OCI-LY1 (cell line): ENCODE measurements at regions not wholly inside any gene's neighbourhood (a gene's known extent, or its start where the extent isn't known, plus 50 kb on each side); places are given as distances from the start of the nearest gene placed in this dataset.

Experiments
- H2AFZ ChIP-seq: fragments of 200-600 bp; sonication (generic), shearing (Covaris generic); 2 replicates; pipeline ENCODE4 v1.6.0; 2014; ENCODE audit warnings: antibody characterized with exemption, mild to moderate bottlenecking, low read length
- H3F3A ChIP-seq: fragments of 200-600 bp; sonication (generic), shearing (Covaris generic); 2 replicates; pipeline ENCODE4 v1.6.0; 2014; ENCODE audit warnings: mild to moderate bottlenecking, antibody characterized with exemption, low read length, moderate library complexity; ENCODE audit not compliant: insufficient read depth
- H3K27ac ChIP-seq: fragments of 200-600 bp; sonication (generic); 2 replicates; pipeline ENCODE4 v1.5.1; 2014; ENCODE audit warnings: low read length, mixed run types, mild to moderate bottlenecking, low read depth; ENCODE audit not compliant: poor library complexity, severe bottlenecking
- H3K27me3 ChIP-seq: fragments of 200-600 bp; sonication (generic); 2 replicates; pipeline ENCODE4 v1.6.0; 2014; ENCODE audit warnings: antibody characterized with exemption, mild to moderate bottlenecking, low read length, moderate library complexity; ENCODE audit not compliant: insufficient read depth
- H3K36me3 ChIP-seq: fragments of 200-600 bp; sonication (generic); 2 replicates; pipeline ENCODE4 v1.6.1; 2014; ENCODE audit warnings: mild to moderate bottlenecking, antibody characterized with exemption, low read length, moderate library complexity, mixed read lengths; ENCODE audit not compliant: insufficient read depth
- H3K4me1 ChIP-seq: fragments of 200-600 bp; sonication (generic); 2 replicates; pipeline ENCODE4 v1.5.1; 2014; ENCODE audit warnings: mild to moderate bottlenecking, low read length, moderate library complexity; ENCODE audit not compliant: insufficient read depth, severe bottlenecking
- H3K4me2 ChIP-seq: fragments of 200-600 bp; sonication (generic), shearing (Covaris generic); 2 replicates; pipeline ENCODE4 v1.6.1; 2014; ENCODE audit warnings: low read length
- H3K4me3 ChIP-seq: fragments of 200-600 bp; sonication (generic); 2 replicates; pipeline ENCODE4 v1.5.1; 2014; ENCODE audit warnings: low read length, low read depth, mild to moderate bottlenecking, mixed read lengths; ENCODE audit not compliant: poor library complexity, severe bottlenecking
- H3K79me2 ChIP-seq: fragments of 200-600 bp; shearing (Covaris generic); 2 replicates; pipeline ENCODE4 v1.6.1; 2016; ENCODE audit warnings: mixed run types, low read length, mixed read lengths; ENCODE audit not compliant: insufficient read depth
- H3K9ac ChIP-seq: fragments of 200-600 bp; sonication (generic), shearing (Covaris generic); 2 replicates; pipeline ENCODE4 v1.6.1; 2014; ENCODE audit warnings: mild to moderate bottlenecking, low read length, mixed read lengths
- H3K9me2 ChIP-seq: fragments of 200-600 bp; sonication (generic), shearing (Covaris generic); 2 replicates; pipeline ENCODE4 v1.6.1; 2014; ENCODE audit warnings: low read depth, mild to moderate bottlenecking, low read length, mixed read lengths
- H3K9me3 ChIP-seq: fragments of 200-600 bp; shearing (Covaris generic); 2 replicates; pipeline ENCODE4 v1.6.1; 2014; ENCODE audit warnings: low read length, mixed read lengths
- H4K20me1 ChIP-seq: fragments of 200-600 bp; sonication (generic), shearing (Covaris generic); 2 replicates; pipeline ENCODE4 v1.6.0; 2016; ENCODE audit warnings: mild to moderate bottlenecking, low read length; ENCODE audit not compliant: insufficient read depth
- EZH2 ChIP-seq: fragments of 200-600 bp; sonication (generic), shearing (Covaris generic); IDR thresholded peaks from 2 replicates; pipeline ENCODE4 v1.8.0; 2017; ENCODE audit warnings: borderline replicate concordance, mixed run types, mild to moderate bottlenecking, antibody characterized with exemption, low read length, moderate library complexity, mixed read lengths
- TF ChIP-seq, protein P1 (sequence below): fragments of 200-600 bp; sonication (generic), shearing (Covaris generic); IDR thresholded peaks from 2 replicates; pipeline ENCODE4 v1.5.1; 2017; ENCODE audit warnings: mild to moderate bottlenecking, antibody characterized with exemption, low read length, moderate library complexity, mixed read lengths

DNA sequence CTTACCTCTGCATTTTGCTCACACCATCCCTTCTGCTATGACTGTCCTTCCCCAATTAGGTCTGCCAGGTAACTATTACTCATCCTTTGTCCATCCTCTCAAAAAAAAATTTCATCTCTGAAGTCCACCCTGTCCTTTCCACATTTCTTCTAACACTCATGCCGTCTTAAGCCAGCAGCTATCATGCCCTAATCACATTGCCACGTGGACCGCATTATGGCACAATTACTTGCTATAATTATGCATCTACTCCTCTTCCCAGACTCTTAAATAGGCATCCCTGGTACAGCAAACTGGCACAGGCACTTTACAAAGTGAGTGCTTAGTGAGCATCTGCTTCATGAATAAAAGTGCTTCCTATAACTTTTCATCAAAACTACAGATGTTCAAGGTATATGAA lies 295.4 kb upstream of the ESRRG start:
- Histone ChIP-seq H4K20me1 (no peaks in the 10 kb centered on the region), H2AFZ (no peak overlapping the region), H3K79me2 (no peaks in the 10 kb centered on the region), H3K9me2 (no peaks in the 10 kb centered on the region), H3K36me3 (no peaks in the 10 kb centered on the region), H3K4me1 (no peaks in the 10 kb centered on the region), H3K9me3 (no peaks in the 10 kb centered on the region), H3K27ac (no peak overlapping the region), H3K4me2 (no peak overlapping the region), H3K4me3 (no peak overlapping the region), H3K9ac (no peak overlapping the region), H3K27me3 (no peaks in the 10 kb centered on the region), H3F3A (no peaks in the 10 kb centered on the region)
- TF ChIP-seq, protein P1, sequence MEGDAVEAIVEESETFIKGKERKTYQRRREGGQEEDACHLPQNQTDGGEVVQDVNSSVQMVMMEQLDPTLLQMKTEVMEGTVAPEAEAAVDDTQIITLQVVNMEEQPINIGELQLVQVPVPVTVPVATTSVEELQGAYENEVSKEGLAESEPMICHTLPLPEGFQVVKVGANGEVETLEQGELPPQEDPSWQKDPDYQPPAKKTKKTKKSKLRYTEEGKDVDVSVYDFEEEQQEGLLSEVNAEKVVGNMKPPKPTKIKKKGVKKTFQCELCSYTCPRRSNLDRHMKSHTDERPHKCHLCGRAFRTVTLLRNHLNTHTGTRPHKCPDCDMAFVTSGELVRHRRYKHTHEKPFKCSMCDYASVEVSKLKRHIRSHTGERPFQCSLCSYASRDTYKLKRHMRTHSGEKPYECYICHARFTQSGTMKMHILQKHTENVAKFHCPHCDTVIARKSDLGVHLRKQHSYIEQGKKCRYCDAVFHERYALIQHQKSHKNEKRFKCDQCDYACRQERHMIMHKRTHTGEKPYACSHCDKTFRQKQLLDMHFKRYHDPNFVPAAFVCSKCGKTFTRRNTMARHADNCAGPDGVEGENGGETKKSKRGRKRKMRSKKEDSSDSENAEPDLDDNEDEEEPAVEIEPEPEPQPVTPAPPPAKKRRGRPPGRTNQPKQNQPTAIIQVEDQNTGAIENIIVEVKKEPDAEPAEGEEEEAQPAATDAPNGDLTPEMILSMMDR, result no peak
- TF ChIP-seq EZH2, result no peak

DNA sequence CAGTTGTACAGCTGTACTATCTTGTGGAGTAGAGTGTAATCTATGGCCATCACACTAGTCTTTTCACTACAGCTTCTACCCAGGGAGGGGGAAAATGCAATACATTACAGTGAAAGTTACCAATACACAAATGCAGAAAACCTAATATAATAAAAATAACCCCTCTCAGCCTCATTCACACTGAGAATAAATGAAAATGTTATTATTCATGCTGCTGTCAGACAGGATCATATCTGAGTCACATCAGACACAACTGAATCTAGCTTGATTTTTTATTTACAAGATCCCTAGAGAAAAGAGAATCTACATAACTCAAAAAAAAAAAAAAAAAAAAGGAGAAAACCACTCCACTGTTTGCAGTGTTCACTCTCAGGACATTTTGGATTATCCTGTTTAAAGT lies 293.9 kb upstream of the ESRRG start:
- no peaks in the 10 kb centered on the region for H3K27me3 ChIP-seq
- H3K9ac ChIP-seq, result no peak overlapping the region
- H3K36me3 ChIP-seq, result no peaks in the 10 kb centered on the region
- no peak overlapping the region for H2AFZ ChIP-seq
- no peaks in the 10 kb centered on the region for H3K9me3 ChIP-seq
- H3K27ac ChIP-seq, result no peak overlapping the region
- H3K4me3 ChIP-seq, result no peak overlapping the region
- H3K4me2 ChIP-seq, result no peak overlapping the region
- H4K20me1 ChIP-seq, result no peaks in the 10 kb centered on the region
- no peaks in the 10 kb centered on the region for H3K9me2 ChIP-seq
- TF ChIP-seq, protein P1, result no peak
- no peak for TF ChIP-seq EZH2
- H3K79me2 ChIP-seq, result no peaks in the 10 kb centered on the region
- H3K4me1 ChIP-seq, result no peaks in the 10 kb centered on the region
- no peaks in the 10 kb centered on the region for H3F3A ChIP-seq

DNA sequence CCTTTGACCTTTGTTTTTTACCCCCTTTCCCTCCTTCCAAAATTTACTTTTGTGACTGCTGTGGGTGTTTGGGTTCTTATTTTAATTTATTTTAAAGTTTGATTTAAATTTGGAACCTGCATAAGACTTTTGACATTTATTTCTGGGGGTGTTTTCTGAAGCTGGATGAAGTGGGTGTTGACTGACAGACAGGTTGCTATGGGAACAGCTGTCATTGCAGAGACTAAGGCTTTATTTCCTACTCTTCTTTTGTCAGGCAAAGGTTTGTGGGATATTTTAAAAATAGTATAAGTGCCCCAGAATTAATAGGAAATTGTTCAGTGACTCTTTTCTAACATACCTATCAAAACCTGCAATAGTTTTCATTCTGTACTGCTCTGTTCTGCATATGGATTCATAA lies 290.8 kb upstream of the ESRRG start:
- Histone ChIP-seq H2AFZ (no peak overlapping the region), H3F3A (no peaks in the 10 kb centered on the region), H3K79me2 (no peaks in the 10 kb centered on the region), H3K9ac (no peak overlapping the region), H3K4me2 (no peak overlapping the region), H3K27me3 (no peaks in the 10 kb centered on the region), H3K27ac (no peak overlapping the region), H3K4me1 (no peaks in the 10 kb centered on the region), H3K9me2 (no peaks in the 10 kb centered on the region), H3K4me3 (no peak overlapping the region), H3K9me3 (no peaks in the 10 kb centered on the region), H4K20me1 (no peaks in the 10 kb centered on the region), H3K36me3 (no peaks in the 10 kb centered on the region)
- TF ChIP-seq, protein P1, result no peak
- TF ChIP-seq EZH2, result no peak
